Glutamatergic neuron (in vitro differentiated cells): ENCODE measurements at regions not wholly inside any gene's neighbourhood (a gene's known extent, or its start where the extent isn't known, plus 50 kb on each side); places are given as distances from the start of the nearest gene placed in this dataset.

Experiments
- DNase-seq: peaks from one replicate; pipeline ENCODE4 v3.0.0; 2022
- H3K27ac Mint-ChIP-seq: one replicate; pipeline ENCODE4 v1.8.0; 2020; ENCODE audit warnings: mild to moderate bottlenecking, mixed read lengths, inconsistent platforms; ENCODE audit not compliant: unreplicated experiment
- H3K27me3 Mint-ChIP-seq: one replicate; pipeline ENCODE4 v1.8.0; 2020; ENCODE audit warnings: mild to moderate bottlenecking, moderate library complexity, mixed read lengths, inconsistent platforms; ENCODE audit not compliant: unreplicated experiment
- H3K36me3 Mint-ChIP-seq: one replicate; pipeline ENCODE4 v1.8.0; 2020; ENCODE audit warnings: mild to moderate bottlenecking, mixed read lengths, inconsistent platforms; ENCODE audit not compliant: unreplicated experiment
- H3K4me1 Mint-ChIP-seq: one replicate; pipeline ENCODE4 v1.8.0; 2020; ENCODE audit warnings: mild to moderate bottlenecking, low read depth, mixed read lengths, inconsistent platforms; ENCODE audit not compliant: unreplicated experiment
- H3K4me3 Mint-ChIP-seq: one replicate; pipeline ENCODE4 v1.8.0; 2020; ENCODE audit warnings: mild to moderate bottlenecking, mixed read lengths, inconsistent platforms; ENCODE audit not compliant: unreplicated experiment
- H3K9me3 Mint-ChIP-seq: one replicate; pipeline ENCODE4 v1.8.0; 2020; ENCODE audit warnings: mild to moderate bottlenecking, moderate library complexity, mixed read lengths, inconsistent platforms; ENCODE audit not compliant: unreplicated experiment
- CTCF ChIP-seq: fragments of 200-600 bp; sonication (generic); IDR thresholded peaks from one replicate; pipeline ENCODE4 v1.5.0; 2021; ENCODE audit not compliant: partially characterized antibody, unreplicated experiment

GRCh38 chr9:134993996-134994720 lies 76.4 kb upstream of the FCN1 start:
- no peaks in the 10 kb centered on the region for H3K4me1 Mint-ChIP-seq
- no peak overlapping the region for H3K27ac Mint-ChIP-seq

GRCh38 chr9:134994926-134995791 lies 77.4 kb upstream of the FCN1 start:
- H3K4me3 Mint-ChIP-seq = no peak overlapping the region
- no peak for TF ChIP-seq CTCF
- DNase-seq = no peak
- no peaks in the 10 kb centered on the region for H3K4me1 Mint-ChIP-seq
- H3K27me3 Mint-ChIP-seq = peaks cover 9% of the 10 kb centered on the region
- peaks cover 13% of the 10 kb centered on the region for H3K36me3 Mint-ChIP-seq
- peak overlapping the region; percentile 8 for H3K27ac Mint-ChIP-seq
- peaks cover 12% of the 10 kb centered on the region for H3K9me3 Mint-ChIP-seq

More at GRCh38 chr9:134993996-134994720, 76.4 kb upstream of the FCN1 start:
- no peak overlapping the region for H3K4me3 Mint-ChIP-seq
- H3K27me3 Mint-ChIP-seq = peaks cover 8% of the 10 kb centered on the region
- peaks cover 16% of the 10 kb centered on the region for H3K36me3 Mint-ChIP-seq
- no peak for DNase-seq
- H3K9me3 Mint-ChIP-seq = peaks cover 5% of the 10 kb centered on the region
- no peak for TF ChIP-seq CTCF

GRCh38 chr9:134995792-134996120 lies 78.0 kb upstream of the FCN1 start:
- no peak for DNase-seq
- Mint-ChIP-seq H3K9me3 (peaks cover 15% of the 10 kb centered on the region), H3K36me3 (peaks cover 15% of the 10 kb centered on the region), H3K4me1 (no peaks in the 10 kb centered on the region), H3K27ac (peak overlapping the region; percentile 52), H3K27me3 (peaks cover 10% of the 10 kb centered on the region), H3K4me3 (no peak overlapping the region)
- TF ChIP-seq CTCF = no peak

GRCh38 chr9:134996591-134997530 lies 79.1 kb upstream of the FCN1 start:
- Mint-ChIP-seq H3K27me3 (peaks cover 10% of the 10 kb centered on the region), H3K36me3 (peaks cover 15% of the 10 kb centered on the region), H3K27ac (no peak overlapping the region), H3K4me1 (no peaks in the 10 kb centered on the region), H3K4me3 (no peak overlapping the region), H3K9me3 (peaks cover 15% of the 10 kb centered on the region)
- DNase-seq = no peak
- TF ChIP-seq CTCF = no peak
